ENCODE measurements at regions not wholly inside any gene's neighbourhood (a gene's known extent, or its start where the extent isn't known, plus 50 kb on each side); places are given as distances from the start of the nearest gene placed in this dataset.

GRCh38 chr13:64662887-64663593 is 2567.1 kb downstream of the PCDH9 start:
- in situ Hi-C loops (cut with MboI; ENCODE audit: low pct_unique_long_range_greater_than_20kb, low sequenced_read_pairs, unreplicated experiment), result no loop called here

DNA sequence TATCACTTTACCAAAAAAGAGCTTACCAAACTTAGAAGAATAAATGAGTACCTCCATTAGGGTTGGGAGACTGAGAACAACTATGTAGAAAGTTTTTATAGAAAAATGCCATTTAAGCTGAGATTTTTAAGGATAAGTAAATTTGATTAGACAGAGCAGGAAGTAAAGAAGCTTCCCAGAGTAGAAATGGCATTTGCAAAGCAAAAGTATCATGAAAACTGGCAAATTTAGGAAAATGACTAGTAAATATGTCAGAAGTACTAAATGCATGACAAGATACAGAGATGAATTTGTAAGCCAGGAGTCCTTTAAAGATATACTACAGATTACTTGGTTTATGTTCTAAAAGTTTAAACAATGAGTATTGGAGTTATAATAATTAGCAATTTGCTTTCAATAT is 2581.8 kb downstream of the PCDH9 start:
- no peak for TF ChIP-seq CTCF (IDR thresholded peaks at IDR 0.05; ENCODE audit: extremely low read depth, insufficient read depth, missing control alignments)
- DNase-seq (ENCODE audit: low spot score), result no peak
- in situ Hi-C loops (cut with MboI; ENCODE audit: low pct_unique_long_range_greater_than_20kb, low sequenced_read_pairs, unreplicated experiment), result no loop called here

More at GRCh38 chr13:64662887-64663593, 2567.1 kb downstream of the PCDH9 start:
- no peak for TF ChIP-seq CTCF (IDR thresholded peaks at IDR 0.05; ENCODE audit: extremely low read depth, insufficient read depth, missing control alignments)
- DNase-seq (ENCODE audit: low spot score), result no peak

- in situ Hi-C loops (cut with MboI; ENCODE audit: low pct_unique_long_range_greater_than_20kb, low sequenced_read_pairs, unreplicated experiment), result no loop called here
- no peak for TF ChIP-seq CTCF (IDR thresholded peaks at IDR 0.05; ENCODE audit: extremely low read depth, insufficient read depth, missing control alignments)
- no peak for DNase-seq (ENCODE audit: low spot score)
Observed at GRCh38 chr13:64643066-64643465, 2587.1 kb downstream of the PCDH9 start.

DNA sequence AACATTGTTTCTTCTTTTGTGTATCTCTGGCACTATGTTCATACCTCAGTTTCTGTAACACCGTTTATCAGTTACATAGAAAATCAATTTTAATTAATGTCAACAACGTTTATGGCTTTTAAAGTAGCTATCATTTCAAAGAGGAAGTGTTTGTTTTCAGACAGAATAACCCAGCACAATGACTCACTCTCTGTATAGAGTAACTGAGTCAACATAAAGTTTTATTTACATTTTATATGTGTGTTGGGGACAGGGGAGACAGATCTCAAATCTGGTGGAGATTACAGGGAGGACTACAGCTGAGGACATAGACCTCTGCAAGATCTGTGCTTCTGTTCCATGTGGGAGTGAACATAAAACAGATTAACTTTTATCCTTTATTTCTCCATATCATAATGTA is 2590.1 kb downstream of the PCDH9 start:
- in situ Hi-C loops (cut with MboI; ENCODE audit: low pct_unique_long_range_greater_than_20kb, low sequenced_read_pairs, unreplicated experiment), result no loop called here
- TF ChIP-seq CTCF (IDR thresholded peaks at IDR 0.05; ENCODE audit: extremely low read depth, insufficient read depth, missing control alignments), result no peak
- no peak for DNase-seq (ENCODE audit: low spot score)

DNA sequence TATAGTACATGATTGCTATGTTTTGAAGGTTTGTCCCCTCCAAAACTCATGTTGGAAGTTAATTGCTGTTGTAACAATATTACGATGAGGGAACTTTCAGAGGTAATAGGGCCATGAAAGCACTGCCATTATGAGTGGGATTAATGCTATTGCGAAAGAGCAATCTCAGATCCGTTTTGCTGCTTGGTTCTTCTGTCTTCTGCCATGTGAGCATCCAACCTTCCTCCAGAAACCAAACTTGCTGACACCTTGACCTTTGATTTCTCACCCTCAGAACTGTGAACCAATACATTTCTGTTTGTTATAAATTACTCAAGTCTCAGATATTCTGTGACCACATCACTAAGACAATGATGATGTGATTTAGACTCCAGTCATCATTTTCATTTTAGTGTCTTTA is 2590.9 kb downstream of the PCDH9 start:
- in situ Hi-C loops (cut with MboI; ENCODE audit: low pct_unique_long_range_greater_than_20kb, low sequenced_read_pairs, unreplicated experiment), result no loop called here
- no peak for TF ChIP-seq CTCF (IDR thresholded peaks at IDR 0.05; ENCODE audit: extremely low read depth, insufficient read depth, missing control alignments)
- no peak for DNase-seq (ENCODE audit: low spot score)

GRCh38 chr13:64633948-64634347 is 2596.2 kb downstream of the PCDH9 start:
- no peak for DNase-seq (ENCODE audit: low spot score)
- no peak for TF ChIP-seq CTCF (IDR thresholded peaks at IDR 0.05; ENCODE audit: extremely low read depth, insufficient read depth, missing control alignments)
- in situ Hi-C loops (cut with MboI; ENCODE audit: low pct_unique_long_range_greater_than_20kb, low sequenced_read_pairs, unreplicated experiment), result no loop called here

All from GM13977 (cell line).